Neural progenitor cell (in vitro differentiated cells): ENCODE measurements at regions not wholly inside any gene's neighbourhood (a gene's known extent, or its start where the extent isn't known, plus 50 kb on each side); places are given as distances from the start of the nearest gene placed in this dataset.

Source experiments
- DNase-seq: peaks from one replicate; pipeline ENCODE4 v3.0.0-alpha.2; 2016; ENCODE audit warnings: low spot score
- H2AFZ ChIP-seq: fragments of 200-600 bp; sonication (generic); replicated peaks from 2 replicates; pipeline ENCODE4 v1.6.1; 2016; ENCODE audit warnings: antibody characterized with exemption
- H3F3A ChIP-seq: fragments of 200-600 bp; sonication (generic); 2 replicates; pipeline ENCODE4 v1.6.1; 2016; ENCODE audit warnings: antibody characterized with exemption, low read depth
- H3K27ac ChIP-seq: fragments of 200-600 bp; sonication (generic); 2 replicates; pipeline ENCODE4 v1.5.1; 2016; ENCODE audit warnings: mild to moderate bottlenecking
- H3K27me3 ChIP-seq: fragments of 200-600 bp; sonication (generic); 2 replicates; pipeline ENCODE4 v1.6.1; 2016; ENCODE audit warnings: mild to moderate bottlenecking, moderate library complexity
- H3K36me3 ChIP-seq: fragments of 200-600 bp; sonication (generic); 2 replicates; pipeline ENCODE4 v1.5.1; 2016
- H3K4me1 ChIP-seq: fragments of 200-600 bp; sonication (generic); 2 replicates; pipeline ENCODE4 v1.6.1; 2016; ENCODE audit warnings: mixed run types
- H3K4me2 ChIP-seq: fragments of 200-600 bp; sonication (generic); 2 replicates; pipeline ENCODE4 v1.6.1; 2016
- H3K4me3 ChIP-seq: fragments of 200-600 bp; sonication (generic); 2 replicates; pipeline ENCODE4 v1.5.1; 2016
- H3K79me2 ChIP-seq: fragments of 200-600 bp; sonication (generic); 2 replicates; pipeline ENCODE4 v1.6.1; 2016; ENCODE audit warnings: low read depth
- H3K9ac ChIP-seq: fragments of 200-600 bp; sonication (generic); 2 replicates; pipeline ENCODE4 v1.6.1; 2016
- H3K9me3 ChIP-seq: fragments of 200-600 bp; sonication (generic); 2 replicates; pipeline ENCODE4 v1.5.1; 2016; ENCODE audit warnings: low read depth
- H4K20me1 ChIP-seq: fragments of 200-600 bp; sonication (generic); 2 replicates; pipeline ENCODE4 v1.6.1; 2016; ENCODE audit warnings: low read depth
- H3K27ac Mint-ChIP-seq: 3 replicates; pipeline ENCODE4 v1.8.0; 2021; ENCODE audit warnings: mixed read lengths
- H3K27me3 Mint-ChIP-seq: 2 replicates; pipeline ENCODE4 v1.8.0; 2022; ENCODE audit warnings: low read depth, mild to moderate bottlenecking, inconsistent platforms, moderate library complexity, mixed read lengths; ENCODE audit not compliant: insufficient read depth
- H3K36me3 Mint-ChIP-seq: 3 replicates; pipeline ENCODE4 v1.8.0; 2021; ENCODE audit warnings: mixed read lengths
- H3K4me1 Mint-ChIP-seq: 3 replicates; pipeline ENCODE4 v1.8.0; 2021; ENCODE audit warnings: mixed read lengths
- H3K4me3 Mint-ChIP-seq: 3 replicates; pipeline ENCODE4 v1.8.0; 2021; ENCODE audit warnings: mild to moderate bottlenecking, moderate library complexity, mixed read lengths
- H3K9me3 Mint-ChIP-seq: 3 replicates; pipeline ENCODE4 v1.8.0; 2020; ENCODE audit warnings: mixed read lengths
- EZH2 ChIP-seq: fragments of 200-600 bp; sonication (generic); IDR thresholded peaks from 2 replicates; pipeline ENCODE4 v1.6.1; 2017; ENCODE audit warnings: antibody characterized with exemption, mild to moderate bottlenecking, moderate library complexity
- EZH2phosphoT487 ChIP-seq: fragments of 200-600 bp; sonication (generic); IDR thresholded peaks from 2 replicates; pipeline ENCODE4 v1.6.1; 2017; ENCODE audit warnings: antibody characterized with exemption
- TF ChIP-seq, protein P1 (sequence below): fragments of 200-600 bp; sonication (generic); IDR thresholded peaks from 2 replicates; pipeline ENCODE4 v1.5.1; 2017; ENCODE audit warnings: antibody characterized with exemption, mild to moderate bottlenecking

- Histone ChIP-seq H3K4me3 (no peak overlapping the region), H3F3A (no peaks in the 10 kb centered on the region), H3K4me1 (peaks cover 9% of the 10 kb centered on the region), H3K27me3 (no peaks in the 10 kb centered on the region), H2AFZ (no peak overlapping the region), H3K36me3 (no peaks in the 10 kb centered on the region), H3K4me2 (no peak overlapping the region), H3K27ac (no peak overlapping the region), H3K79me2 (no peaks in the 10 kb centered on the region), H3K9ac (no peak overlapping the region), H4K20me1 (no peaks in the 10 kb centered on the region), H3K9me3 (no peaks in the 10 kb centered on the region)
- TF ChIP-seq EZH2phosphoT487 = no peak
- TF ChIP-seq EZH2 = no peak
- TF ChIP-seq, protein P1, sequence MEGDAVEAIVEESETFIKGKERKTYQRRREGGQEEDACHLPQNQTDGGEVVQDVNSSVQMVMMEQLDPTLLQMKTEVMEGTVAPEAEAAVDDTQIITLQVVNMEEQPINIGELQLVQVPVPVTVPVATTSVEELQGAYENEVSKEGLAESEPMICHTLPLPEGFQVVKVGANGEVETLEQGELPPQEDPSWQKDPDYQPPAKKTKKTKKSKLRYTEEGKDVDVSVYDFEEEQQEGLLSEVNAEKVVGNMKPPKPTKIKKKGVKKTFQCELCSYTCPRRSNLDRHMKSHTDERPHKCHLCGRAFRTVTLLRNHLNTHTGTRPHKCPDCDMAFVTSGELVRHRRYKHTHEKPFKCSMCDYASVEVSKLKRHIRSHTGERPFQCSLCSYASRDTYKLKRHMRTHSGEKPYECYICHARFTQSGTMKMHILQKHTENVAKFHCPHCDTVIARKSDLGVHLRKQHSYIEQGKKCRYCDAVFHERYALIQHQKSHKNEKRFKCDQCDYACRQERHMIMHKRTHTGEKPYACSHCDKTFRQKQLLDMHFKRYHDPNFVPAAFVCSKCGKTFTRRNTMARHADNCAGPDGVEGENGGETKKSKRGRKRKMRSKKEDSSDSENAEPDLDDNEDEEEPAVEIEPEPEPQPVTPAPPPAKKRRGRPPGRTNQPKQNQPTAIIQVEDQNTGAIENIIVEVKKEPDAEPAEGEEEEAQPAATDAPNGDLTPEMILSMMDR = no peak
- Mint-ChIP-seq H3K27me3 (peaks cover 6% of the 10 kb centered on the region), H3K4me1 (peaks cover 33% of the 10 kb centered on the region), H3K4me3 (no peak overlapping the region), H3K27ac (no peak overlapping the region), H3K36me3 (no peaks in the 10 kb centered on the region), H3K9me3 (no peaks in the 10 kb centered on the region)
- DNase-seq = no peak
Measured at GRCh38 chr10:33040436-33040835, 82.4 kb upstream of the ITGB1 start.

GRCh38 chr10:33039181-33039580 is 81.2 kb upstream of the ITGB1 start:
- Histone ChIP-seq H3K79me2 (no peaks in the 10 kb centered on the region), H2AFZ (no peak overlapping the region), H4K20me1 (no peaks in the 10 kb centered on the region)

GRCh38 chr10:33038672-33039071 is 80.6 kb upstream of the ITGB1 start:
- Histone ChIP-seq H3K36me3 (no peaks in the 10 kb centered on the region), H3K4me2 (peak overlapping the region; percentile 11), H3K4me3 (no peak overlapping the region)

More at GRCh38 chr10:33039181-33039580, 81.2 kb upstream of the ITGB1 start:
- Histone ChIP-seq H3K4me3 (no peak overlapping the region), H3K9ac (no peak overlapping the region), H3K4me1 (peaks cover 14% of the 10 kb centered on the region), H3K27ac (no peak overlapping the region), H3K9me3 (no peaks in the 10 kb centered on the region), H3K4me2 (peak overlapping the region; percentile 11), H3F3A (no peaks in the 10 kb centered on the region), H3K27me3 (no peaks in the 10 kb centered on the region), H3K36me3 (no peaks in the 10 kb centered on the region)
- no peaks in the 10 kb centered on the region for H3K9me3 Mint-ChIP-seq
- peaks cover 39% of the 10 kb centered on the region for H3K4me1 Mint-ChIP-seq
- TF ChIP-seq, protein P1 = no peak
- TF ChIP-seq EZH2 (no peak), EZH2phosphoT487 (no peak)
- no peak for DNase-seq
- H3K36me3 Mint-ChIP-seq = no peaks in the 10 kb centered on the region
- no peak overlapping the region for H3K4me3 Mint-ChIP-seq
- peaks cover 6% of the 10 kb centered on the region for H3K27me3 Mint-ChIP-seq
- no peak overlapping the region for H3K27ac Mint-ChIP-seq

More at GRCh38 chr10:33038672-33039071, 80.6 kb upstream of the ITGB1 start:
- TF ChIP-seq EZH2 = no peak
- TF ChIP-seq EZH2phosphoT487 = no peak
- TF ChIP-seq, protein P1 = no peak
- Histone ChIP-seq H3K27ac (no peak overlapping the region), H3K4me1 (peaks cover 14% of the 10 kb centered on the region), H3K9ac (no peak overlapping the region), H3K27me3 (no peaks in the 10 kb centered on the region), H3K9me3 (no peaks in the 10 kb centered on the region), H4K20me1 (no peaks in the 10 kb centered on the region), H2AFZ (no peak overlapping the region), H3F3A (no peaks in the 10 kb centered on the region), H3K79me2 (no peaks in the 10 kb centered on the region)
- no peak for DNase-seq
- peaks cover 40% of the 10 kb centered on the region for H3K4me1 Mint-ChIP-seq
- no peak overlapping the region for H3K27ac Mint-ChIP-seq
- H3K27me3 Mint-ChIP-seq = peaks cover 6% of the 10 kb centered on the region
- H3K9me3 Mint-ChIP-seq = no peaks in the 10 kb centered on the region
- no peaks in the 10 kb centered on the region for H3K36me3 Mint-ChIP-seq
- no peak overlapping the region for H3K4me3 Mint-ChIP-seq
